Gastroesophageal sphincter (tissue), 3 donors: ENCODE measurements at regions not wholly inside any gene's neighbourhood (a gene's known extent, or its start where the extent isn't known, plus 50 kb on each side); places are given as distances from the start of the nearest gene placed in this dataset.

Source experiments
- CTCF ChIP-seq, 4 experiments: fragments of 200-600 bp in 2 of 4; fragments of 450-650 bp in 2 of 4; sonication (generic) in 1 of 4; IDR thresholded peaks; one replicate each; pipeline ENCODE4 v1.5.1; 2017 to 2019; ENCODE audit warnings: antibody characterized with exemption in 4 of 4, mild to moderate bottlenecking in 2 of 4, moderate library complexity in 2 of 4
- EP300 ChIP-seq: sonication (generic); formaldehyde crosslinking; IDR thresholded peaks from one replicate; pipeline ENCODE4 v1.6.1; 2017; ENCODE audit warnings: antibody characterized with exemption, mild to moderate bottlenecking
- POLR2A ChIP-seq, 2 donors: fragments of 450-650 bp; IDR thresholded peaks; one replicate each; pipeline ENCODE4 v1.6.1; 2017; ENCODE audit warnings: antibody characterized with exemption in 2 of 2, mild to moderate bottlenecking in 2 of 2, moderate library complexity in 1 of 2

DNA sequence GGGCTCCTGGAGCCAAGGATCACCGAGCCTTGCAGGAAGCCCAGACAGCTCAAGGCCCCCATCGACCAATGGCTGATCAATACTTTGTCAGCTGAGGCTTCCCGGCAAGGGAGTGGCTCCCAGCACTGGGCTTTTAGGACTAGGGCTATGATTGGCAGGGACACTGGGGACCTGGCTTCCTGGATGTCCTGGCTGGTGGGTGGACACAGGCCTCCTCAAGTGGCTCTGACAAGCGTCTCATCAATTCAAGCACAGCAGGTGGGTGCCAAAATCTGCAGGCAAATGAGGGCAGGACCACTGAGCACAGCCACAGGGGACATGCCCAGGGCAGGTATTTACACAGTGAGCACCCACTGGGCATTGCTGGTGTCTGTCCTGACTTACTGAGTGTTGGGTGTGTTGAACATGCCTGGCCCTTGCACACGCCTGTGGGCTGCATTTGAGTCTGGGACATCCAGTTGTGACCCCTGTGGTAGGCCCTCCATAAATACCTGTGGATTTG is 420.1 kb upstream of the SULF2 start:
- TF ChIP-seq CTCF (IDR thresholded peaks at IDR 0.05) (no peak), EP300 (no peak), POLR2A (IDR thresholded peaks at IDR 0.05) (no peak)
